ENCODE measurements at regions not wholly inside any gene's neighbourhood (a gene's known extent, or its start where the extent isn't known, plus 50 kb on each side); places are given as distances from the start of the nearest gene placed in this dataset.

GRCh38 chr5:153099328-153099727 is 391.1 kb upstream of the GRIA1 start:
- TF ChIP-seq SREBF2 (IDR thresholded peaks at IDR 0.05), result no peak
- TF ChIP-seq CTCF (IDR thresholded peaks at IDR 0.05), result no peak
- no peak for TF ChIP-seq POLR2A (IDR thresholded peaks at IDR 0.05; ENCODE audit: low read length)
- TF ChIP-seq, protein P1, sequence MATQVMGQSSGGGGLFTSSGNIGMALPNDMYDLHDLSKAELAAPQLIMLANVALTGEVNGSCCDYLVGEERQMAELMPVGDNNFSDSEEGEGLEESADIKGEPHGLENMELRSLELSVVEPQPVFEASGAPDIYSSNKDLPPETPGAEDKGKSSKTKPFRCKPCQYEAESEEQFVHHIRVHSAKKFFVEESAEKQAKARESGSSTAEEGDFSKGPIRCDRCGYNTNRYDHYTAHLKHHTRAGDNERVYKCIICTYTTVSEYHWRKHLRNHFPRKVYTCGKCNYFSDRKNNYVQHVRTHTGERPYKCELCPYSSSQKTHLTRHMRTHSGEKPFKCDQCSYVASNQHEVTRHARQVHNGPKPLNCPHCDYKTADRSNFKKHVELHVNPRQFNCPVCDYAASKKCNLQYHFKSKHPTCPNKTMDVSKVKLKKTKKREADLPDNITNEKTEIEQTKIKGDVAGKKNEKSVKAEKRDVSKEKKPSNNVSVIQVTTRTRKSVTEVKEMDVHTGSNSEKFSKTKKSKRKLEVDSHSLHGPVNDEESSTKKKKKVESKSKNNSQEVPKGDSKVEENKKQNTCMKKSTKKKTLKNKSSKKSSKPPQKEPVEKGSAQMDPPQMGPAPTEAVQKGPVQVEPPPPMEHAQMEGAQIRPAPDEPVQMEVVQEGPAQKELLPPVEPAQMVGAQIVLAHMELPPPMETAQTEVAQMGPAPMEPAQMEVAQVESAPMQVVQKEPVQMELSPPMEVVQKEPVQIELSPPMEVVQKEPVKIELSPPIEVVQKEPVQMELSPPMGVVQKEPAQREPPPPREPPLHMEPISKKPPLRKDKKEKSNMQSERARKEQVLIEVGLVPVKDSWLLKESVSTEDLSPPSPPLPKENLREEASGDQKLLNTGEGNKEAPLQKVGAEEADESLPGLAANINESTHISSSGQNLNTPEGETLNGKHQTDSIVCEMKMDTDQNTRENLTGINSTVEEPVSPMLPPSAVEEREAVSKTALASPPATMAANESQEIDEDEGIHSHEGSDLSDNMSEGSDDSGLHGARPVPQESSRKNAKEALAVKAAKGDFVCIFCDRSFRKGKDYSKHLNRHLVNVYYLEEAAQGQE (IDR thresholded peaks at IDR 0.05), result no peak
- no peak for TF ChIP-seq USF2 (IDR thresholded peaks at IDR 0.05)
- TF ChIP-seq PHF8 (IDR thresholded peaks at IDR 0.05; ENCODE audit: borderline replicate concordance, low read depth), result no peak
- no peak for TF ChIP-seq SMC3 (IDR thresholded peaks at IDR 0.05)
- TF ChIP-seq NFE2L2 (conservative IDR thresholded peaks at IDR 0.05; ENCODE audit: low read length), result no peak
- TF ChIP-seq FOSB (CRISPR knock-in tag; IDR thresholded peaks at IDR 0.05), result no peak
- TF ChIP-seq CEBPB (IDR thresholded peaks at IDR 0.05), result no peak
- no peak for TF ChIP-seq CHD2 (IDR thresholded peaks at IDR 0.05; ENCODE audit: low read length, partially characterized antibody)
- TF ChIP-seq RAD21 (conservative IDR thresholded peaks at IDR 0.05 in 1 of 2, IDR thresholded peaks at IDR 0.05 in 1 of 2), result no peak
